ENCODE measurements at regions not wholly inside any gene's neighbourhood (a gene's known extent, or its start where the extent isn't known, plus 50 kb on each side); places are given as distances from the start of the nearest gene placed in this dataset.

DNA sequence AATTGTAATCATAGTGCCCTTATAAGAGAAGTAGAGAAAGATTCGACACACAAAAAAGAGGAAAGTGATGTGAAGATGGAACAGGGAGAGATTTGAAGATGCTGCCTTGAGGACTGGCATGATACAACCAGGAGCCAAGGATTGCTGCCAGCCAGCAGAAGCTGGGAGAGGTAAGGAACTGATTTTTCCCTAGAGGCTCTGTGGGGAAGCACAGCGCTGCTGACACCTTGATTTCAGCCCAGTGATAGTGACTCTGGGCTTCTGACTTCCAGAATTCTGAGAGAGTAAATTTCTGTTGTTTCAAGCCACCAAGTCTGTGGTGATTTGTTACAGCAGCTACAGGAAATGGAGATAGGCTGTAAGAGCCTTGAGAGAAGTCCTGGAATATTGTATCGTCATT lies 98.2 kb downstream of the RAB11FIP2 start:
- TF ChIP-seq, protein P1, sequence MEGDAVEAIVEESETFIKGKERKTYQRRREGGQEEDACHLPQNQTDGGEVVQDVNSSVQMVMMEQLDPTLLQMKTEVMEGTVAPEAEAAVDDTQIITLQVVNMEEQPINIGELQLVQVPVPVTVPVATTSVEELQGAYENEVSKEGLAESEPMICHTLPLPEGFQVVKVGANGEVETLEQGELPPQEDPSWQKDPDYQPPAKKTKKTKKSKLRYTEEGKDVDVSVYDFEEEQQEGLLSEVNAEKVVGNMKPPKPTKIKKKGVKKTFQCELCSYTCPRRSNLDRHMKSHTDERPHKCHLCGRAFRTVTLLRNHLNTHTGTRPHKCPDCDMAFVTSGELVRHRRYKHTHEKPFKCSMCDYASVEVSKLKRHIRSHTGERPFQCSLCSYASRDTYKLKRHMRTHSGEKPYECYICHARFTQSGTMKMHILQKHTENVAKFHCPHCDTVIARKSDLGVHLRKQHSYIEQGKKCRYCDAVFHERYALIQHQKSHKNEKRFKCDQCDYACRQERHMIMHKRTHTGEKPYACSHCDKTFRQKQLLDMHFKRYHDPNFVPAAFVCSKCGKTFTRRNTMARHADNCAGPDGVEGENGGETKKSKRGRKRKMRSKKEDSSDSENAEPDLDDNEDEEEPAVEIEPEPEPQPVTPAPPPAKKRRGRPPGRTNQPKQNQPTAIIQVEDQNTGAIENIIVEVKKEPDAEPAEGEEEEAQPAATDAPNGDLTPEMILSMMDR (IDR thresholded peaks at IDR 0.05; ENCODE audit: control extremely low read depth, extremely low read depth, low read depth, missing control alignments) = no peak
- POLR2A ChIA-PET = no interaction called here
- no peak for DNase-seq (ENCODE audit: extremely low spot score)
- CTCF ChIA-PET = interaction anchor here (1.1 kb wide), 1 partner anchor 15 kb away, joined by 3 read pairs; no protein-coding TSS in a partner anchor

DNA sequence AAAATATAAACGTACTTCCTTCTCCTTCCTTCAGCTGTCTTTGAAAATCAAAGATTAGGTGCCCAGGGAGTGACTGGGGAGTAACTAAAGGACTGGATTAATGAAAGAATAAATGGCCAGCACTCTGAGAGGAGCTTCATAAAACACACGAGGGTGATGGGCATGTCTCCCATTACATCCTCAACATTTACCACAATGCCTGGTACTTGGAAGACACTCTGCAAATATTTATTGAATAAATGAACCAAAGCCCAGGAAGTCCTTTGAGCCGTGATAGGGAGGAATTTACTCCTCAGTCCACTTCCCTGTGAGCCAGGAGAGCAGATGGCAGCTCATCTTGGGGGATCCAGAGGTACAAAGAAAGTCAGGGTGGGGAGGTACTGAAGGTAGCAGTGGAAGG lies 96.3 kb downstream of the RAB11FIP2 start:
- DNase-seq (ENCODE audit: extremely low spot score) = no peak
- TF ChIP-seq, protein P1 (IDR thresholded peaks at IDR 0.05; ENCODE audit: control extremely low read depth, extremely low read depth, low read depth, missing control alignments) = no peak
- POLR2A ChIA-PET = no interaction called here
- CTCF ChIA-PET = no interaction called here
